NCI-H2171 (cell line): ENCODE measurements at regions not wholly inside any gene's neighbourhood (a gene's known extent, or its start where the extent isn't known, plus 50 kb on each side); places are given as distances from the start of the nearest gene placed in this dataset.

ENCODE experiments used
- DNase-seq: peaks from one replicate; lab custom pipeline; 2025; lab: John Stamatoyannopoulos, UW

GRCh38 chr2:53259395-53260009 lies 508.1 kb upstream of the CHAC2 start:
- no peak for DNase-seq

- DNase-seq: no peak
Observed at GRCh38 chr2:53257287-53257686, 510.3 kb upstream of the CHAC2 start.

GRCh38 chr2:53253244-53253643 lies 514.4 kb upstream of the CHAC2 start:
- no peak for DNase-seq

- DNase-seq: peak; percentile 15
Observed at GRCh38 chr2:53252115-53252514, 515.5 kb upstream of the CHAC2 start.

- DNase-seq: no peak
Observed at GRCh38 chr2:53247956-53248735, 519.5 kb upstream of the CHAC2 start.

- DNase-seq: no peak
Observed at GRCh38 chr2:53243430-53243829, 524.2 kb upstream of the CHAC2 start.

GRCh38 chr2:53242090-53242489 lies 525.5 kb upstream of the CHAC2 start:
- no peak for DNase-seq

- no peak for DNase-seq
Observed at GRCh38 chr2:53235836-53236582, 531.6 kb upstream of the CHAC2 start.

- DNase-seq: no peak
Observed at GRCh38 chr2:53234548-53234903, 533.1 kb upstream of the CHAC2 start.

- DNase-seq: peak; percentile 31
Observed at GRCh38 chr2:53233759-53234547, 533.7 kb upstream of the CHAC2 start.

GRCh38 chr2:53231908-53232307 lies 535.7 kb upstream of the CHAC2 start:
- no peak for DNase-seq

- no peak for DNase-seq
Observed at GRCh38 chr2:53230691-53231090, 536.9 kb upstream of the CHAC2 start.

GRCh38 chr2:53227535-53227934 lies 540.1 kb upstream of the CHAC2 start:
- DNase-seq: no peak

GRCh38 chr2:53220969-53221368 lies 546.6 kb upstream of the CHAC2 start:
- DNase-seq: no peak

GRCh38 chr2:53217250-53217649 lies 550.4 kb upstream of the CHAC2 start:
- no peak for DNase-seq

- no peak for DNase-seq
Observed at GRCh38 chr2:53216805-53217204, 550.8 kb upstream of the CHAC2 start.

- no peak for DNase-seq
Observed at GRCh38 chr2:53212576-53212975, 555.0 kb upstream of the CHAC2 start.

GRCh38 chr2:53211201-53211774 lies 556.3 kb upstream of the CHAC2 start:
- DNase-seq: no peak

GRCh38 chr2:53210538-53210937 lies 557.1 kb upstream of the CHAC2 start:
- DNase-seq: peak; percentile 11

GRCh38 chr2:53209679-53210458 lies 557.7 kb upstream of the CHAC2 start:
- no peak for DNase-seq

- DNase-seq: peak; percentile 20
Observed at GRCh38 chr2:53208815-53209214, 558.8 kb upstream of the CHAC2 start.
